ENCODE measurements at regions not wholly inside any gene's neighbourhood (a gene's known extent, or its start where the extent isn't known, plus 50 kb on each side); places are given as distances from the start of the nearest gene placed in this dataset.
A peak's percentile ranks its signal among the peaks of the same experiment; 100 is the strongest.

GRCh38 chr6:167701010-167701409 is 125.7 kb upstream of the AFDN start:
- H3K4me1 ChIP-seq (ENCODE audit: control insufficient read depth, insufficient read depth, low read length, poor library complexity, severe bottlenecking): peaks cover 28% of the 10 kb centered on the region
- H3K27ac ChIP-seq (ENCODE audit: insufficient read depth, low read length, poor library complexity, severe bottlenecking): no peak overlapping the region
- H3K36me3 ChIP-seq (ENCODE audit: control insufficient read depth, insufficient read depth, low read length): no peaks in the 10 kb centered on the region
- no peaks in the 10 kb centered on the region for H3K9me3 ChIP-seq (ENCODE audit: control insufficient read depth, low read length)
- H3K27me3 ChIP-seq (replicated peaks; ENCODE audit: control insufficient read depth, insufficient read depth, low read length, poor library complexity, severe bottlenecking): no peaks in the 10 kb centered on the region
- no peak overlapping the region for H3K4me3 ChIP-seq (ENCODE audit: insufficient read depth, low read depth, low read length, poor library complexity, severe bottlenecking)
- DNase-seq: no peak

DNA sequence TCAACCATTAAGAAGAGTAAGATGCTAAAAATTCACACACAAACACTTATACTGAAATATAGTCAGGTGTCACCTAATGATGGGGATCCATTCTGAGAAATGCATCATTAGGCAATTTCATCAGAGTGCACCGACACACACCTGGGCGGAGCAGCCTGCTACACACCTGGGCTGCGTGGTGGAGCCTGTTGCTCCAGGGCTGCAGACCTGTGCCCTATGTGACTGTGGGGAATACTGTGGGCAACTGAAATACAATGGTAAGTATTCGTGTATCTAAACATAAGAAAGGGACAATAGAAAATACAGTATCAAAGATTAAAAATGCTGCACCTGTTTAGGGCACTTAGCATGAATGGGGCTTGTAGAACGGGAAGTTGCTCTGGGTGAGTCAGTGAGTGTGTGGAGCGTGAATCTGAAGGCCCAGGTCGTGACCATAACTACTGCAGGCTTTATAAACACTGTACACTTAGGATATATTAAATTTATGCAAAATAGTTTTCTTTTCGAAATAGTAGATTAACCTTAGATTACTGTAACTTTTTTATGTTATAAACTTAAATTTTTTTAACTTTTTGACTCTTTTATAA is 124.4 kb upstream of the AFDN start:
- H3K4me3 ChIP-seq (ENCODE audit: insufficient read depth, low read depth, low read length, poor library complexity, severe bottlenecking): no peak overlapping the region
- peaks cover 9% of the 10 kb centered on the region for H3K27me3 ChIP-seq (replicated peaks; ENCODE audit: control insufficient read depth, insufficient read depth, low read length, poor library complexity, severe bottlenecking)
- H3K9me3 ChIP-seq (ENCODE audit: control insufficient read depth, low read length): no peaks in the 10 kb centered on the region
- no peak for DNase-seq
- no peaks in the 10 kb centered on the region for H3K36me3 ChIP-seq (ENCODE audit: control insufficient read depth, insufficient read depth, low read length)
- H3K27ac ChIP-seq (ENCODE audit: insufficient read depth, low read length, poor library complexity, severe bottlenecking): no peak overlapping the region
- H3K4me1 ChIP-seq (ENCODE audit: control insufficient read depth, insufficient read depth, low read length, poor library complexity, severe bottlenecking): peaks cover 37% of the 10 kb centered on the region

DNA sequence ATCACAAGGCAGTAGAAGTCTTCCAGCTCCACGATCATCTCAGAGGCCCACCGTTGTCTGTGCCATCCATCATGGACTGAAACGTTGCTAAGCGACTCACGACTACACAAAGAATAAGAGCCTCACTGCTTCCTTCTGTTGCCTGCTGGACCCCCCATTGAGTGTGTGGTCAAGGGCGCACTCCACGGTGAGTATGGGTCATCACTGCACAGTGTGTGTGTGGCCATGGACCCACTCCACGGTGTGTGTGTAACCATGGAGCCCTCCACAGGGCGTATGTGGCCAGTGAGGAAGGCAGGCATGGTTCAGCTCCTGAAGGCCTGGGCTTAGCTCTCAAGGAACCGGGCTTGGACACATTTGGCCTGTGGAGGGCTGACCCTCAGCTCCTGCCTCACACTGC is 123.4 kb upstream of the AFDN start:
- no peaks in the 10 kb centered on the region for H3K9me3 ChIP-seq (ENCODE audit: control insufficient read depth, low read length)
- DNase-seq: no peak
- no peak overlapping the region for H3K4me3 ChIP-seq (ENCODE audit: insufficient read depth, low read depth, low read length, poor library complexity, severe bottlenecking)
- no peaks in the 10 kb centered on the region for H3K36me3 ChIP-seq (ENCODE audit: control insufficient read depth, insufficient read depth, low read length)
- H3K27ac ChIP-seq (ENCODE audit: insufficient read depth, low read length, poor library complexity, severe bottlenecking): no peak overlapping the region
- H3K4me1 ChIP-seq (ENCODE audit: control insufficient read depth, insufficient read depth, low read length, poor library complexity, severe bottlenecking): peaks cover 37% of the 10 kb centered on the region
- H3K27me3 ChIP-seq (replicated peaks; ENCODE audit: control insufficient read depth, insufficient read depth, low read length, poor library complexity, severe bottlenecking): peaks cover 10% of the 10 kb centered on the region

DNA sequence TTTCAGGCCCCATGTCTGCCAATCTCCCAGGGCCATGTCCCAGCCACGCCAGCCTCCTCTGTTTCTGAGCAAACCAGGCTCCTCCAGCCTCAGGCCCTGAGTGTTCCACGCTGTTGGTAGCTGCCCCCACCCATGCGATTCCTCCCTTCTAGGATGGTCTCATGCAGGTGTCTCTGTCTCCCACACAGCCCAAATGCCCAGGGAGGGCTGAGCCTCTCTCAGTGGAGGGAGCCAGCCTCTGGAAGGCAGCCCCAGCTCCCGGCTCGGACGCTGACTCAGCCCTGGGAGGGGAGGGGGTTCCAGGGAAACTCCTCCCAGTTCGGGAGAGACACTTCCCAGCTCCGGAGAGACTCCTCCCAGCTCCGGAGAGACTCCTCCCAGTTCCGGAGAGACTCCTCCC is 122.9 kb upstream of the AFDN start:
- Histone ChIP-seq H3K4me3 (ENCODE audit: insufficient read depth, low read depth, low read length, poor library complexity, severe bottlenecking) (no peak overlapping the region), H3K4me1 (ENCODE audit: control insufficient read depth, insufficient read depth, low read length, poor library complexity, severe bottlenecking) (peaks cover 37% of the 10 kb centered on the region), H3K9me3 (ENCODE audit: control insufficient read depth, low read length) (no peaks in the 10 kb centered on the region), H3K27ac (ENCODE audit: insufficient read depth, low read length, poor library complexity, severe bottlenecking) (no peak overlapping the region), H3K27me3 (replicated peaks; ENCODE audit: control insufficient read depth, insufficient read depth, low read length, poor library complexity, severe bottlenecking) (peaks cover 10% of the 10 kb centered on the region), H3K36me3 (ENCODE audit: control insufficient read depth, insufficient read depth, low read length) (no peaks in the 10 kb centered on the region)
- DNase-seq: no peak

GRCh38 chr6:167704396-167704901 is 122.3 kb upstream of the AFDN start:
- Histone ChIP-seq H3K27ac (ENCODE audit: insufficient read depth, low read length, poor library complexity, severe bottlenecking) (no peak overlapping the region), H3K4me3 (ENCODE audit: insufficient read depth, low read depth, low read length, poor library complexity, severe bottlenecking) (no peak overlapping the region), H3K4me1 (ENCODE audit: control insufficient read depth, insufficient read depth, low read length, poor library complexity, severe bottlenecking) (peaks cover 32% of the 10 kb centered on the region)

DNA sequence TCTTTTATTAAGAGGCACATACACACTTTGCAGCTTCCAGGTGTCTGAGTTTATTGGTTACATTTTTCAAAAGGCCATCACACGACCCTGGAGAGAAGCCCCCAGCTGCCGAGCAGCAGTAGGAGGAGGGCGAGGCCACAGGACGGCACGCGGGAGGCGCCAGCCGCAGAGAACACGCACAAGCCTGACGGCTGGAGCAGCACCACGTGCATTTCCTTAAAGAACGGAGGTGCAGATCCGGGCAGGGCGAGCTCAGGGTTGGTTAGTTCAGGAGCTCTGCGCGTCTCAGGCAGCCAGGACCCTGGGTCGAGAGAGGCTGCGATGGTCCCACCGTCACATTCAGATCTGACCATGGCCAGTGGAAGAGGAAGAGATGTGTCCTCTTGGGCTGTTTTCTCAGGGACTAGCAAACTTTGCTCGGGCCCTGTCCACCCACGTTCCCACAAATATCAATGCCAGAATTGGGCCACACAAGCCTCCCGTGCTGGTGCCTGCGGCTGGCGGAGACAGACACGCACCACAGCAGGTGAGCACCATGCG is 121.4 kb upstream of the AFDN start:
- no peak overlapping the region for H3K27ac ChIP-seq (ENCODE audit: insufficient read depth, low read length, poor library complexity, severe bottlenecking)

More at GRCh38 chr6:167704396-167704901, 122.3 kb upstream of the AFDN start:
- peaks cover 10% of the 10 kb centered on the region for H3K27me3 ChIP-seq (replicated peaks; ENCODE audit: control insufficient read depth, insufficient read depth, low read length, poor library complexity, severe bottlenecking)
- no peaks in the 10 kb centered on the region for H3K36me3 ChIP-seq (ENCODE audit: control insufficient read depth, insufficient read depth, low read length)
- no peaks in the 10 kb centered on the region for H3K9me3 ChIP-seq (ENCODE audit: control insufficient read depth, low read length)
- DNase-seq: no peak

DNA sequence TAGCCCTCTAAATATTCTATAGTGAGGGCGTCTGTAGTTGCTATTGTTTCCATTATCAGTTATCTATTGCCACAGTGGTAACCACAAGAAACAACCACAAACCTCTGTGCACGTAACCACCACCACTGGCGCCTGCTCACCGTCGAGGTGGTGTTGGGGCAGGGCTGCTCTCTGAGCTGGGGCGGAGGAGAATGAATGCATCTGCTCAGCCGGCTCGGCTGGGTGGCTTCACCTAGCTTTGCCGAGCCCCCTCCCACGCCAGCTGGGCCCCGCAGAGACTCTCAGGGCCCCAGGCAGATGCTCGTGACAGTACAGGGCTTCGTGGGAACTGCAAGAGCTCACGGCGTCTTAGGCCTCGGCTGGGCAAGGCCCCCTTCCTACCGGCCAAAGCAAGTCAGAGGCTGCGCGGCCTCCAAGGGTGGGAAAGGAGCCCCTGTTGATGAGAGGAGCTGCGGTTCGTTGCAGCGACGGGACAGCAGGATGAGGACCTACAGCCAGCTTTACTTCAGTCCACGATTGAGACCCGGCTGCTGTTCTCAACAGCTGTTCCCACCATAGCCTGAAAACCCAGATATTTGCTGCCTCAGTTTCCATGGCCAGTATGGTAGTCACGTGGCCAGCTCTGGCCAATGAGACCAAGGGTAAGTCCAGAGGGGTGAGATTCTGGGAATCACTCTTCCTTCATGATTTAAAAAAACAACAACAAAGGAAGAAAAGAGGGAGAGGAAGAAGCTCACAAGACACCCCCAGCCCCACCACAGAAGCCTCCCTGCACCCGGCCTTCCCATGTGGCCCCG is 120.2 kb upstream of the AFDN start:
- peaks cover 10% of the 10 kb centered on the region for H3K27me3 ChIP-seq (replicated peaks; ENCODE audit: control insufficient read depth, insufficient read depth, low read length, poor library complexity, severe bottlenecking)
- H3K27ac ChIP-seq (ENCODE audit: insufficient read depth, low read length, poor library complexity, severe bottlenecking): no peak overlapping the region
- no peaks in the 10 kb centered on the region for H3K36me3 ChIP-seq (ENCODE audit: control insufficient read depth, insufficient read depth, low read length)
- peaks cover 24% of the 10 kb centered on the region for H3K4me1 ChIP-seq (ENCODE audit: control insufficient read depth, insufficient read depth, low read length, poor library complexity, severe bottlenecking)
- H3K4me3 ChIP-seq (ENCODE audit: insufficient read depth, low read depth, low read length, poor library complexity, severe bottlenecking): peak overlapping the region; percentile 18
- H3K9me3 ChIP-seq (ENCODE audit: control insufficient read depth, low read length): no peaks in the 10 kb centered on the region
- DNase-seq: peak; percentile 19 to 26 (median 25)

More for the DNA sequence above, 121.4 kb upstream of the AFDN start:
- no peaks in the 10 kb centered on the region for H3K36me3 ChIP-seq (ENCODE audit: control insufficient read depth, insufficient read depth, low read length)
- H3K4me3 ChIP-seq (ENCODE audit: insufficient read depth, low read depth, low read length, poor library complexity, severe bottlenecking): no peak overlapping the region
- peaks cover 10% of the 10 kb centered on the region for H3K27me3 ChIP-seq (replicated peaks; ENCODE audit: control insufficient read depth, insufficient read depth, low read length, poor library complexity, severe bottlenecking)
- no peaks in the 10 kb centered on the region for H3K9me3 ChIP-seq (ENCODE audit: control insufficient read depth, low read length)
- H3K4me1 ChIP-seq (ENCODE audit: control insufficient read depth, insufficient read depth, low read length, poor library complexity, severe bottlenecking): peaks cover 24% of the 10 kb centered on the region
- no peak for DNase-seq

GRCh38 chr6:167707686-167708500 is 118.8 kb upstream of the AFDN start:
- peaks cover 13% of the 10 kb centered on the region for H3K27me3 ChIP-seq (replicated peaks; ENCODE audit: control insufficient read depth, insufficient read depth, low read length, poor library complexity, severe bottlenecking)
- H3K9me3 ChIP-seq (ENCODE audit: control insufficient read depth, low read length): no peaks in the 10 kb centered on the region
- H3K4me3 ChIP-seq (ENCODE audit: insufficient read depth, low read depth, low read length, poor library complexity, severe bottlenecking): no peak overlapping the region

GRCh38 chr6:167708501-167709094 is 118.1 kb upstream of the AFDN start:
- no peaks in the 10 kb centered on the region for H3K36me3 ChIP-seq (ENCODE audit: control insufficient read depth, insufficient read depth, low read length)
- H3K4me3 ChIP-seq (ENCODE audit: insufficient read depth, low read depth, low read length, poor library complexity, severe bottlenecking): no peak overlapping the region
- H3K27me3 ChIP-seq (replicated peaks; ENCODE audit: control insufficient read depth, insufficient read depth, low read length, poor library complexity, severe bottlenecking): peaks cover 13% of the 10 kb centered on the region
- no peak overlapping the region for H3K27ac ChIP-seq (ENCODE audit: insufficient read depth, low read length, poor library complexity, severe bottlenecking)
- H3K4me1 ChIP-seq (ENCODE audit: control insufficient read depth, insufficient read depth, low read length, poor library complexity, severe bottlenecking): peaks cover 24% of the 10 kb centered on the region
- no peaks in the 10 kb centered on the region for H3K9me3 ChIP-seq (ENCODE audit: control insufficient read depth, low read length)
- DNase-seq: no peak

More at GRCh38 chr6:167707686-167708500, 118.8 kb upstream of the AFDN start:
- Histone ChIP-seq H3K36me3 (ENCODE audit: control insufficient read depth, insufficient read depth, low read length) (no peaks in the 10 kb centered on the region), H3K4me1 (ENCODE audit: control insufficient read depth, insufficient read depth, low read length, poor library complexity, severe bottlenecking) (peaks cover 24% of the 10 kb centered on the region), H3K27ac (ENCODE audit: insufficient read depth, low read length, poor library complexity, severe bottlenecking) (no peak overlapping the region)
- no peak for DNase-seq

Measured in effector memory CD4-positive, alpha-beta T cell (primary cell).